ENCODE measurements at regions not wholly inside any gene's neighbourhood (a gene's known extent, or its start where the extent isn't known, plus 50 kb on each side); places are given as distances from the start of the nearest gene placed in this dataset.

GRCh38 chr2:12863937-12864336, 147.2 kb downstream of the TRIB2 start:
- TF ChIP-seq CTCF (conservative IDR thresholded peaks at IDR 0.05 in 1 of 2, IDR thresholded peaks at IDR 0.05 in 1 of 2; ENCODE audit: low read depth in 1 of 2, low read length in 2 of 2) = no peak
- no peak for TF ChIP-seq EZH2 (IDR thresholded peaks at IDR 0.05; ENCODE audit: low read length, missing control alignments)
